ENCODE measurements at regions not wholly inside any gene's neighbourhood (a gene's known extent, or its start where the extent isn't known, plus 50 kb on each side); places are given as distances from the start of the nearest gene placed in this dataset.

GRCh38 chr1:184911830-184912229 lies 62.5 kb downstream of the NIBAN1 start:
- no peak for TF ChIP-seq CTCF (IDR thresholded peaks at IDR 0.05 in 8 of 11, conservative IDR thresholded peaks at IDR 0.05 in 3 of 11)
- no peak for TF ChIP-seq POLR2AphosphoS5 (IDR thresholded peaks at IDR 0.05)
- TF ChIP-seq POLR2A (IDR thresholded peaks at IDR 0.05), result no peak
- H3K36me3 ChIP-seq, result no peaks in the 10 kb centered on the region
- H3K9me3 ChIP-seq, result no peaks in the 10 kb centered on the region
- 86 to 96% (median 93%) methylated on average over 2 of the region's 2 CpGs for whole genome bisulfite sequencing, 5 donors
- no peak overlapping the region for H3K27ac ChIP-seq
- H3K4me1 ChIP-seq, result no peaks in the 10 kb centered on the region
- no peaks in the 10 kb centered on the region for H3K27me3 ChIP-seq (replicated peaks in 1 of 7)
- intact Hi-C loops (cut with DNase I; ENCODE audit: low total_unique reads), result no loop called here
- DNase-seq, result no peak
- H3K4me3 ChIP-seq, result no peak overlapping the region

- Histone ChIP-seq H3K9me3 (no peaks in the 10 kb centered on the region), H3K27ac (no peak overlapping the region), H3K4me3 (no peak overlapping the region), H3K27me3 (replicated peaks in 1 of 7) (no peaks in the 10 kb centered on the region), H3K4me1 (no peaks in the 10 kb centered on the region), H3K36me3 (no peaks in the 10 kb centered on the region)
- WGBS, 5 donors, result 91 to 100% (median 97%) methylated on average over 1 of the region's 1 CpG
- intact Hi-C loops (cut with DNase I; ENCODE audit: low total_unique reads), result no loop called here
- no peak for DNase-seq
- TF ChIP-seq CTCF (IDR thresholded peaks at IDR 0.05 in 8 of 11, conservative IDR thresholded peaks at IDR 0.05 in 3 of 11) (no peak), POLR2A (IDR thresholded peaks at IDR 0.05) (no peak), POLR2AphosphoS5 (IDR thresholded peaks at IDR 0.05) (no peak)
Observed at GRCh38 chr1:184911103-184911745, 63.1 kb downstream of the NIBAN1 start.

- 72 to 85% (median 75%) methylated on average over 3 of the region's 3 CpGs for WGBS, 5 donors
- Histone ChIP-seq H3K4me1 (peaks cover 0 to 2% (median 0%) of the 10 kb centered on the region in 6 donors), H3K9me3 (no peaks in the 10 kb centered on the region), H3K4me3 (no peak overlapping the region), H3K36me3 (no peaks in the 10 kb centered on the region), H3K27ac (no peak overlapping the region), H3K27me3 (replicated peaks in 1 of 7) (no peaks in the 10 kb centered on the region)
- TF ChIP-seq POLR2A (IDR thresholded peaks at IDR 0.05), result no peak
- no peak for TF ChIP-seq POLR2AphosphoS5 (IDR thresholded peaks at IDR 0.05)
- TF ChIP-seq CTCF (IDR thresholded peaks at IDR 0.05 in 8 of 11, conservative IDR thresholded peaks at IDR 0.05 in 3 of 11), result no peak
- intact Hi-C loops (cut with DNase I; ENCODE audit: low total_unique reads), result no loop called here
- no peak for DNase-seq
Observed at GRCh38 chr1:184910691-184911091, 63.6 kb downstream of the NIBAN1 start.

GRCh38 chr1:184910005-184910404 lies 64.3 kb downstream of the NIBAN1 start:
- peaks cover 0 to 9% (median 2%) of the 10 kb centered on the region in 6 donors for H3K4me1 ChIP-seq
- no peaks in the 10 kb centered on the region for H3K27me3 ChIP-seq (replicated peaks in 1 of 7)
- no peak overlapping the region for H3K4me3 ChIP-seq
- TF ChIP-seq POLR2AphosphoS5 (IDR thresholded peaks at IDR 0.05), result no peak
- TF ChIP-seq POLR2A (IDR thresholded peaks at IDR 0.05), result no peak
- TF ChIP-seq CTCF (IDR thresholded peaks at IDR 0.05 in 8 of 11, conservative IDR thresholded peaks at IDR 0.05 in 3 of 11), result no peak
- H3K27ac ChIP-seq, result no peak overlapping the region
- WGBS, 5 donors, result 92 to 95% (median 95%) methylated on average over 2 of the region's 2 CpGs
- no peak for DNase-seq
- no peaks in the 10 kb centered on the region for H3K9me3 ChIP-seq
- intact Hi-C loops (cut with DNase I; ENCODE audit: low total_unique reads), result no loop called here
- no peaks in the 10 kb centered on the region for H3K36me3 ChIP-seq

Data from spleen (tissue), 11 donors.